ENCODE measurements at regions not wholly inside any gene's neighbourhood (a gene's known extent, or its start where the extent isn't known, plus 50 kb on each side); places are given as distances from the start of the nearest gene placed in this dataset.

- no peak for TF ChIP-seq CTCF (IDR thresholded peaks at IDR 0.05; ENCODE audit: insufficient read depth, low read depth, low read length)
- TF ChIP-seq EZH2 (IDR thresholded peaks at IDR 0.05; ENCODE audit: insufficient read depth, low read length) = no peak
These were observed 239.7 kb upstream of the ANKRD30A start for GRCh38 chr10:36885746-36886145.

All from astrocyte (in vitro differentiated cells and primary cell).